Frontal cortex (tissue), 3 donors: ENCODE measurements at regions not wholly inside any gene's neighbourhood (a gene's known extent, or its start where the extent isn't known, plus 50 kb on each side); places are given as distances from the start of the nearest gene placed in this dataset.
"Not testable (repeated sequence)": the region's sequence is repeated elsewhere in the genome, so short reads cannot be mapped to it uniquely, and the experiment has no call there.

ENCODE experiments used
- DNase-seq, 2 donors: peaks; one replicate each; pipeline ENCODE4 v3.0.0; 2012; ENCODE audit warnings: low spot score in 2 of 2
- FAIRE-seq: peaks from 2 replicates; lab custom pipeline; 2012; peaks lifted over from hg19 to GRCh38; lab: Jason Lieb, UNC
- donor health status: control.
- donor health status: control.
- donor health status: control.

DNA sequence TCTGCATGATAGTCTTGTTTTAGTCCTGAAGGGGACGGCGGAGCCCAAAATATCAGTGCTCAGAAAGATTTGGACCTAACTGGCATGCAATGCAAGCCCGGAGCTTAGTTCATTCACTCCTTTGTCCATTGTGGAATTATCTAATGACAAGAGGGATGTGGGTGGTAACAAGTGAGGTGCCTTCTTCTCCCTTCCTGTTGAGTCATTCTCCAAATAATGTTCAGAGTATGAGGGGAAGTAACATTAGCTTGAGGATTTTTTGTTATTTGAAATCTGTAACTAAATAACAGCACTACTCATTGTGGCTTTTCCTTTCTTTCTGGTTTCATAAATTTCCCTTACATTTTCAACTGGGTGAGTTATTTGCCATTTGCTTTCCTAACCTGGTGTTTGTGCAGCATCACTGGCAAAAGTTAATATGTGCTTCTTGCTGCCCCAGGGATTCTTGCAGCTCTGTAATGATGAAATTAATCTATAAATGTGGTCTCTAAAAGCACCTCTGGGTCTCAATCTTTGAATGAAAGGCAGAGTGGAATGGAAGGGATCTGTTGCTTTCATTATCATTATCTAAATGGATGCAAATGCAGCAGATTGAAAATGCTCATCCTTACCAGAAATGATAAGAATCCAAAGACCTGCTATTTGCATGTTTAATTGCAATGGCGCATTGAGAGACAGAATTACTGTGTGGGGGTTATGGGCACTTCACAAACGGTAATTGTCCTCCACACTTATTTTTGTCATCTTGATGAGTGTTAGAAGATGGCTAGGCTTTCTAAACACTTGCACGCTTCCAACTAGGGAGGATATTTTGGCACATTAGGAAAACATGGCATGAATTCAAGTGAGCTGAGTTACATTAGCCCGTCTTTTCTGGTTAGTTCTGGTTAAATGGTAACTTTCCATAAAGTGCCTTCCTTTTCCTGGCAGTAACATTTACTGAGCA, 89.9 kb upstream of the MITF start:
- DNase-seq = no peak
- FAIRE-seq = no peak

DNA sequence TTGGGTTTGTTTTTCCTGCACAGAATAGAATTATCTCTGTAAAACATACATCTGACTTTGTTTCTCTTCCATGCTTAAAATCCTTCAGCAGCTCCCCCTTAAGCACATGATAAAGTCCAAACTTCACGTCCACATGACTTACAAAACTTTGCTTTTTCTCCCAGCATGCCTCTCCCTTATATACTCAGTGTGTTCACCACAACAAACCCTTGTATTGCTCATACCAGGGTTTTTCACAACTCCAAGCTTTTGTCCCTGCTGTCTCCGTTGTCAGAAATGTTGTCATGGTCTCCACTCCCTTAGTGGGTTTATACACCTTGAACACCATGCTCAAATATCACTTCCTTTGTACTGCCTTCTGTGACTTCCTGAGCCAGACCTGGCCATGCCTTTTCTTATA, 91.1 kb upstream of the MITF start:
- no peak for DNase-seq
- no peak for FAIRE-seq

DNA sequence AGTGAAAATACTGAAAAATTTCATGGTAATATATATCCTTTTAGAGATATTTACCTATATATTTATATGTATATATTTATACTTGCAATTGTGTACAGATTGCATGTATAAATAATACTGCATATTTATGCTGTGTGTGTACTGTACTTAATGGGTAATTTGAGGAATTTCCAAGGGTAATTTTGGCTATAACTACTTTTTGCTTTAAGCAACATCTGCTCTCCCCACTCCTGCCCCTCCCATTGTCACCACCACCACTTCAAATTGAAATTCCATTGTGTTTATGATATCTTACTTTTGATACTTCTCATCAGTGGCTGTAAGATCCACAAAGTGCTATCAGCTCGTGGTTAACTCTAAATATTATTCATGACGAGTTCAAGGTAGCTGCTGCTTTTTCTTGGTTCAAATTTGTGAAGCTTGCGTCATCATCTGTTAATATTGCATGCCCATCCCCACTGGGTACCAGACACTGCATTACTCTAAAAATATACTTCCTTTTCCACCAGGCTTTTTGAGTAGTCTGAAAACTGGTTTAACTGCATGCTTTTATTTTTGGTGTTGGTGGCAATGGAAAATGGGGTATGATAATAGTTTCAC, 91.7 kb upstream of the MITF start:
- FAIRE-seq (no peak), DNase-seq (no peak)

DNA sequence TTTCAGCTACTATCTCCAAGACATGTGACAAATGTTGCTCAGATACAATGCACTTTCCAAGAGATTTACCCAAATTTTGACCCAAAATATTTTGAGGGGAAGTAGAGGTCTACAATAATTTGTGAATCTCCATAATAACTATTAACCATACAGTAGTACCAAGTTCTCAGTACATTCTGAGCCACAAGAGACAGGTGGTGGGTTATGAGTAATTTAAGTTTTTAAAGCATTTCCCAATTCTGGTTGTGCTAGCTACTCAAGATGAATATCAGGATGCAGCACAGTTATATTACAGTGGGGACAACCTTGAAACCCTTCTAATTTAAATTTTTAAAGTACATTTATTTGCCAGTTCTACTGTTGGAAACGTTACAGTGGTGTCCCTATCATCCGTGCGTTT, 92.2 kb upstream of the MITF start:
- no peak for DNase-seq
- no peak for FAIRE-seq

DNA sequence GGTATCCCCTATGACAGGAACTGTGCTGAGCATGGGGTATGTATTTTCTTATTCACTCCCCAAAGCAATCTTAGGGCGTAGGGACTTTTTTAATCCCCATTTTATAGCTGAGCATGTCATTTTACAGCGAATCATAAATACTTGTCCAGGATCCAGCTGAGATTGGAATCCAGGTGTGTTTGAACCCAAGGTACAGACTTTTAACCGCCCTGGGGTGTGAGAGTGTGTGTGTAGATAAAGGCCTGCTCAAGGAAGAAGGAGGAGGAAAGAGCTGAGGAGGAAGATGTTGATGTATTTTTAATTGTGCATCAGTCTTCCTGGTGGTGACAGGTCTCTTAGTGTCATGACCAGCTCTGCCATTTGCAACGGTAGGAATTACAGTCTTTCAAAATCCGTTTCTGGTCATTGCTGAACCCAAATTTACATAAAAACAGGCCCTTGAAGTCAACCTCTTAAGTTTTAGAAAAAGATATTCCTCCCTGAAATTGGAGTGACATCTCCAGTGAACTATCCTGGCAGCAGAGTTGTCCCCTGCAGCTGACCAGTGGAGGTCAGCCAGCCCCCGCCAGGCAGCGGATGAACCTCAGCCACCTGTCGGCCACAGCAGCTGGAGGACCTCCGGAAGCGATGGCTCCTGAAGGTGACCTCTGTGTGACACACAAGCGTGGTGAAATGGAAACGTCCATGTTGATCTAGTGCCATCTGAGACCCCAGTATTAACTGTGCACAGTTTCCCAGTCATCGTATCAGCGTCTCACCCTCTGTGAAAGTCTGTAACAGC, 92.8 kb upstream of the MITF start:
- no peak for DNase-seq

DNA sequence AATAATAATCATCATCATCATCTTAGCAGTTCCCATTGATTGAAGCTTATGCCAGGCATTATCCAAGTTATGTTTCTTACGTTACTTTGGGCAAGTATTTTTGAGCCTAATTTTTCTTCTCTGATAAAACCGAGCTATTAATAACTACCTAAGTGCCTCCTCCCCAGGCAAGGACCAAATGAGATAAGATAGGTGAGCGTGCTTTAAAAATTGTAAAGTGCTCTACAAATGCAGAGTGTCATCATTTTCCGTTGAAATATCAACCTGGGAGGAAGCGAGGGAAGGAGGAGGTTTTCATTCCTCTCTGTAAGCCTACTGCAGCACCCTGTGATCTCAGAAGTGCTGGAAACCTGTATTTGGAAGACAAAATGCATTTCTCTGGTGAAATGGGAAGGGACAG, 96.7 kb upstream of the MITF start:
- FAIRE-seq = no peak

More for the DNA sequence above, 92.8 kb upstream of the MITF start:
- no peak for FAIRE-seq

DNA sequence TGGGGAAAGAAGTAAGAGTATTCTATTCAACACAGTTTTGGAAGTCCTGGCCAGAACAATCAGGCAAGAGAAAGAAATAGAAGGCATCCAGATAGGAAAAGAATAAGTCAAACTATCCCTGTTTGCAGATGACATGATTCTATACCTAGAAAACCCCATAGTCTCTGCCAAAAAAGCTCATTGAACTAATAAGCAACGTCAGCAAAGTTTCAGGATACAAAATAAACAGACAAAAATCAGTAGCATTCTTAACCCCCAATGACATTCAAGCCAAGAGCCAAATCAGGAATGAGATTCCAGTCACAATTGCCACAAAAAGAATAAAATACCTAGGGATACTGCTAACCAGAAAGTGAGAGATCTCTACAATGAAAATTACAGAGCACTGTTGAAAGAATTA, 99.4 kb upstream of the MITF start:
- no peak for DNase-seq
- FAIRE-seq = no peak

More for the DNA sequence above, 96.7 kb upstream of the MITF start:
- DNase-seq = no peak

DNA sequence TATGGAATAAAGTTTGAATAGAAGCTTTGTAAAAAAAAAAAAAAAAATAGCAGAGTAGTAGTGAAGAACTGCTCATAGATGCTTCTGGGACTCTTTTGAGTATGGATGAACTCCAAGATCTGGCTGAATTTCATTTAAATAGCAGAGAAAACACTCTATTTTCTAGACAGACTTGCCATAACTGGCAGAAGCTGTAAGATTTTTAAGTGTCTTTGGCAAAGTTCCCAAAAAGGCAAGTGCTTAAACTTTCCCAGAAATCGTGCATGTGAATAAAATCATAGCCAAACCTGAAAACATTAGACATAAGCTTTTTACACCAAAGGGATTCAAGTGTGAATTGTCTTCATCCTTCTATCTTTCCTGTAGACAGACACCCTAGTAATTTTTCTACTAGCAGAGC, 110.3 kb upstream of the MITF start:
- DNase-seq (no peak), FAIRE-seq (no peak)

DNA sequence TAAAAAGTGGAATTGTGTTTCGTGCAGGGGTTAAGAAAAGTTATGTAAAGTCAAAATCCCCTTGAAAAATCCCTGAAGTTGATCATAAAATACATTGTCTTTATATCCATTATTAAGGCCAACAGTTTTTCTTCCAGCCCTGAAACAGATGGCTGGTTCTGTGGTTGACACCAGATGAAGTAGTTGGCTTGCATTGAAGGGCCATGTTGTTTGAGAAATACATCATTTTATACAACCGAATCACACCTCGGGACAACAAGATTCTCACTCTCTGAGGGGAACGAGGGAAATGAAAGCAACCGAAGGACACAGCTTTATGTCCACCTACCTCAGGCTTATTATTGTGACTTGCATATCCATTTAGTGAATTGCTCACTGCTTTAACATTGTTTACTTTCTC, 126.0 kb upstream of the MITF start:
- DNase-seq (no peak), FAIRE-seq (no peak)

DNA sequence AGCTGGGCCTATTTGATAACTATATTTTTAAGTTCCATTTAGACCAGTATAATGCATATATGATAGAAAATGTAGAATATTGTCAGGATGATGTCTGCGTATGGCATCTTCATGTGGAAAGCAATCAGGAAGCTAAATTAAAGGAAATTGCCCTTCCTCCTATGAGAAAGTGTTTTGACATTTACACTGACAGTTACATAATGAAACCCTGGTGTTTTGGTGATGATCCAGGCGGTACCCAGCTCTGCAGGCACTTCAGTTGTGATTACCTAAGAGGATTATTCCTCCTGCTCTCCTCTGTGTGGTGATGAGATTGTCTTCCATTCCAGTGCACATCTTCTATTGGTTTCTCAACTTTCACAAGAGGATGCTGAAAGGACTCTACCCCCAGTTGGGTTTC, 126.5 kb upstream of the MITF start:
- no peak for FAIRE-seq
- no peak for DNase-seq

DNA sequence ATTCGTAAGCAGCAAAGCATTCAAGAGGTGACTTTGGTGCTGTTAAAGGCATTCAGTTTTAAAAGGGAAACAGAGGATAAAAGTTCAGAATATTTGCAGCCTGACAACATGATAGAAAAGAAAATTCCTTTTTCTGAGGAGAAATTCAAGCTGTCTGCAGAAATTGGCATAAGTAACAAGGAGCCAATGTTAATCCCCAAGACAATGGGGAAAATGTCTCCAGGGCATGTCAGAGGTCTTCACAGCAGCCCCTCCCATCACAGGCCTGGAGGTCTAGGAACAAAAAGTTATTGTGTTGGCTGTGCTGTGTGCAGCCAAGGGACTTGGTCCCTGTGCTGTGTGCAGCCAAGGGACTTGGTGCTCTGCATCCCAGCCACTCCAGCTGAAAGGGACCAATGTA, 129.7 kb upstream of the MITF start:
- DNase-seq, FAIRE-seq: not testable (repeated sequence)

DNA sequence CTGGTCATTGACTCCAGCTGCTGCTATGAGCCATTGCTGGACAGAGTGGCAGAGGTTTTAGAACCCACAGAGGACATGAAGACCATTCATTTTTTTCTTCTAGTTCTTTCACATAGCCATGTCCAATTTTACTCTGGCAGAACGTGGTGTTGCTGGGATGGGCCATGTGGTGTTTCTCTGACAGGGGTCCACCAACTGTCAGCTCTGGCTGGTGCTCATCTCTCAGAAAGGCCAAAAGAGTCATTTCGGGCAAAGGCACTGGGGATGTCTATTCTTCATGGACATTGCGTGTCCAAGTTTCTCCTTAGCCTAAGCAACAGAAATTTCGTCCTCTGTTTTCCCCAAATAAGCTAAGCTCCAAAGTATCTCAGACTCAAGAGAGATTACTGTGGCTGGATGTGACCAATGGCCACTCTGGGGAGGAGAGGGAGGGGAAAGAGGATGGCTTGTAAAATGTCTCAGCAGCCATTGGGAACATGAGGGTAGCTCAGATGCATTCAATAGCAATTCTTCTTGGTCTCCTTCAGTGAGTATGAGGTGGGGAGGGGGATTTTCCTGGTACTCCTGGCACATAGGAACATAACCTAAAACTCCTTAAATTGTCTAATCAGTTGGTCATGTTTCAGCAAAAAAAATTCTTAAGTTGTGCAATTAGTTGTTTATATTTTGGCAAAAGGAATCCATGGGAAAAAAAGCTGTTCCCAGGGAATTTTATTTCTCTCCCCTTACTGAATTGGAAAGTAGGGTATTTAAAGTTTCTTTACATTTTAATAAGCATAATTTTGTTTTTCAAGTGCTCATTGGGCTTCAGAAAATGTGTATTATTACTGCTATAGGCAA, 131.6 kb upstream of the MITF start:
- no peak for DNase-seq
- no peak for FAIRE-seq

DNA sequence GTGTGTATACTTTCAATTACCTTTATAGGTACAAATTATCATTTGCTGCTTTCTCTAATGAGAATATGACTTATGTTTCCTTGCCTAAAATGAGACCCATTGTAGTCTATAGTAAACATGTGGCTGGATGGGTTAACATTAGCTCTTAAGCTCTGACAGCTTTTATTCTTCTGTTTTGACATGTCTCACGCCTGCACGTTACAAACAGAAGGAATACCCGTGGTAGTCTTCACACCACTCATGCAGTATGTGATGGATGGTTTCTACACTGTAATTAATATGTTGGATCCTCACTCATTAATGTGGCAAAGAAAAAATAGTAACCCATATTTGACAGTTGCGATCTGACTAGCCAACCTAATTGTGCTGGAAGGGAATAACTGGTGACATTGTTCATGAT, 133.4 kb upstream of the MITF start:
- FAIRE-seq (no peak), DNase-seq (no peak)

DNA sequence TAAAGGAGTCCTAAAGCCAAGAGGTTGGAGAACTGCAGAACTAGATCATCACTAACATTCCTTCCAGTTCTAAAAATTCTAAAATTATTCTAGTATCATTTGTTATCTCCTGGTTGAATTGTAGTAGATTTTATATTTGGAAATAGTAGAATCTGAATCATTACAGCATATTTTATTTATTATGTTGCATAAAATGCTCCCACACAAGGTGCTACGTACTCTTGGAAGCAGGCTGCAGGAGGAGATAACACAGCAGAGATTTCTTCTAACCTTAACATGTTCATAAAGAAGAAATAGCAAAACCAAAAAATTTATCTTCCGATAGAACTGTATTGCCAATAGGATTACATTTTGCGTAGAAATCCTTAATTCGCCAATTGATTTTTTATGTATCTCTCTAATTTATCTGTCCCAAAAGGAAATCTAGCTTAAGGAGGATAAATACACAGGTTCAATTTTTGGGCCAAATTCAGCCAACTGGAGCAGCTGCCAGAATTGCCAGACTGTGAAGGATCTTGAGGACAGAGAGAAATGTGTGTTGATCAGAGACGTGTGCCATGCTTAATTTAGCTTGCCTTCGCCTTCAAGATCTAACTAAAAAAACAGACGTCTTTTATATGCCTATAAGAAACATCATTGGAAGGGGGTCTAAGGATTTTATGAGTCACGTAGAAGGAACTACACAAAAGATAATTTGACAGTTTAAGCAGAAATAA, 134.4 kb upstream of the MITF start:
- DNase-seq = no peak
- FAIRE-seq = no peak

DNA sequence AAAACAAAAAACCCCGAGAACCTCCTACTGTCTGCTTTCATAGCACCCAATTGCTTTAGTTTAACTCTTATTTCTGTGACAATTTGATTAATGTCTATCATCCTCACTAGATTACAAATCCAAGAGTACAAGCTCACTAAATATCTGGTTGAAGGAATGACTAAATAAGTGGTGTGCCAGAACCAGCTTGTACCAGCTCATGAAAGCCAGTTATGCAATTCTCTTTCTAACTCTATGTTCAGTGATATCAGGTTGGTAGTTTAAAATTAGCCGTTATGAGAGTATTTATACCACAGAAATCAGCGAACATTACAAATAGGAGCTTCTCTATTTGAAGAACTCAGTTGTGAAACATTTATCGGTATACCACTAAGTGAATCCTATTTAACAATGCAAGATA, 137.2 kb upstream of the MITF start:
- FAIRE-seq (no peak), DNase-seq (no peak)

DNA sequence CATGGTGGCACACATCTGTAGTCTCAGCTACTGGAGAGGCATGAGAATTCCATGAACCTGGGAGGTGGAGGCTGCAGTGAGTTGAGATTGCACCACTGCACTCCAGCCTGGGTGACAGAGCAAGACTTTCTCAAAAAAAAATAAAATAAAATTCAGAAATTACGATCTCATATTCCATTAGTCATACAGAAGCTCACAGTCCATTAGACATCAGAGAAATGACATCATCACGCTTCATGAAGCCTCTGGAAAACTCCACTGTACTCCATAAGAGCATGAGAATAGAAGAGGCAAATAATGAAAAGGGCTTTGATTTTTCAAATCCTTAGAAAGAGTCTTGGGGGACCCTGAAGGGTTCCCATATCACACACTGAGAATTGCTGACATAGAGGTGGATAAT, 145.0 kb upstream of the MITF start:
- FAIRE-seq = no peak
- DNase-seq = no peak

DNA sequence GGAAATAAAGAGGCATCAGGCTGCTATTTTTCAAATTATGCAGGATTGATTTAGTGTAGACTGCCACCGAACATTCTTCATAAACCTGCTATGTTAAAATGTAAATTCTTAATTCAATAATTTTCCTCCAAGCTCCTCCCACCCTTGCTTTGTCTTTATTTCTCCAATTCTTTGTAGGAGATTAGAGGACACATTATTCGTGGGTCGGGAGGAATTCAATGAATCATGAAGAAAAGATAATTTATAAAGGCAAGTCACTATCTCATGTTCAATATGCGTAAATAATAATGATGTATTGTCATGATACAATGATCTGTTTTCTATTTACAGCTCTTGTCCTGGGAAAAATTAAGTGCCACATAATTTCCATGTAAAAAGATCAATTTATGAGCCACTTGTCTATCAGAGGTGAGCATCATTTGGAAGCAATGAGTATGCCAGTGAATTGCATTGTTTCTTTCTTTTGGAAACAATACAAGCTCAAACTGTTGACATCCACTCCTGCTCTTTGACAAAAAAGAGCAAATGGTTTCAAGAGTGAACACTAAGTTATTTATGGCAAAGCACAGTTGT, 148.0 kb upstream of the MITF start:
- FAIRE-seq (no peak), DNase-seq (no peak)

DNA sequence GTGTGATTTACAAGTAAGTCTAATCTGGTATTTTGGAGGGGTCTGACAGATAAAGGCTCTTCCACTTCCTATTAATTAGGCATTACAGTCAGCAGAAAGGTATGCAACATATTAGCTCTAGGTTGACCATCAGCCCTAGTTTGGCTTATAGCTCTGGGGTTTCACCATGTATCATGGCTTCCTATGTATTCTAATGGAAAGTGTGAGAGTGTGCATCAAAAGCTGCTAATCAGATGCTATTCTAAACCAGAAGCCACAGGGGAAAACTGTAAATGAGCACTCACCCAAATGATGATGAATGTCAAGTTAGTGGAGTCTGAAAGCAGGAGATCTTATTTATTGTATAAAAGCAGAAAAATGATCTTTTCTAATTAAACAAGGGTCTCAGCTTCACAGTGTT, 149.2 kb upstream of the MITF start:
- FAIRE-seq (no peak), DNase-seq (no peak)

DNA sequence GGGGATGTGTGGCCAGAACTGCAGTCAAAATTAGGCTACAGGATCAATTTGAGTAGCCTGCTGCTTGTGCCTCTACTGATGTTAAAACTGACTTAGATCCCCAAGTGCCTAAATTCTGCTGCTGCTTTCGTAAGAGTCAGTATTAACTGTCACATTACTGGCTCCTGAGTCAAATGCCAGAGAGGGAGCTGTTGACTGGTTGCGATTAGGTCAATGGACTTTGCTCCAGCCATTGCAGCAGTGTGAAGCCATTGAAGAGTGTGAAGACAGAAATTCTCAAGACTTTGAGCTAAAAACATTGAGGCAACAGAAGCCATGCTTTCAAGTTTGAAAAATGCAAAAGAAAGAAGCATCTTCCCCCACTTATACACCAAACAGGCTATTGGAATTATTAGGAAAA, 151.1 kb upstream of the MITF start:
- FAIRE-seq (no peak), DNase-seq (no peak)
